ENCODE measurements at regions not wholly inside any gene's neighbourhood (a gene's known extent, or its start where the extent isn't known, plus 50 kb on each side); places are given as distances from the start of the nearest gene placed in this dataset.
"Not testable (repeated sequence)": the region's sequence is repeated elsewhere in the genome, so short reads cannot be mapped to it uniquely, and the experiment has no call there.

DNA sequence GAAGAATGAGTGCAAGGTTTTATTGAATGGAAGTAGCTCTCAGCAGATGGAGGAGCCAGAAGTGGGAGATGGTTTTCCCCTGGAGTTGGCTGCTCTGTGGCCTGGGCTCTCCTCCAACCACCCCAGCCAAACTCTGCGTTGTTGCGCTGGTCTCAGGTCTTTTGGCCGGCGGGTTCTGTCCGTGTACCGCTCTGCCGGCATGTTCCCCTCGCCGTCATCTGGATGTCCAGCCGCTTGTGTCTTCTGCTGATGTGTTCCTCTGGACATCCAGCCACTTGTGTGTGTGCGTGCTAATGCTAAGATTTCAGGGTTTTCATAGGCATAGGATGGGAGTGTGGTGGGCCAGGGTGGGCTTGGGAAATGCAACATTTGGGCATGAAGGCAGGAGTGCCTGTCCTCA lies 1311.3 kb upstream of the TMEFF2 start:
- no peak for DNase-seq

DNA sequence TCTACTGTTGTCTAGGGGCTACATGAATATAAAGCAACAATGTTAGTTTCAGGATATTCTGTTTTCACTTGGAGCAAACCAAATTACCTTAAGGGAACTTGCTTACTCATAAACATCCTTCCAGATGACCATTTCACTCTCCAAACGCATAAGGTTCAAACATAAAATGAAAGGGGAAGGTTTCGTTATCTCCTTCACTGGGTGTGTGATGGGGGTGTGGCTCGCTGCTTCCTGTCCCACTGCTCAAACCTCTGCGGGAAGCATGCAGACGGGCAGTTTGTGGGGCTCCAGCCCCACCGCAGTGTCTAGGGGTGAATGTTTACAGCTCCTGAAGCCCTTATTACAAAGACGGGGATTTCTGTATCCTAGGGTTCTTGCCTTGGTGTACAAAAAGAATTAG lies 1310.9 kb upstream of the TMEFF2 start:
- no peak for DNase-seq

- DNase-seq: no peak
Measured at GRCh38 chr2:193502363-193503035, 1307.8 kb upstream of the TMEFF2 start.

GRCh38 chr2:193496786-193497185 lies 1302.1 kb upstream of the TMEFF2 start:
- no peak for DNase-seq

DNA sequence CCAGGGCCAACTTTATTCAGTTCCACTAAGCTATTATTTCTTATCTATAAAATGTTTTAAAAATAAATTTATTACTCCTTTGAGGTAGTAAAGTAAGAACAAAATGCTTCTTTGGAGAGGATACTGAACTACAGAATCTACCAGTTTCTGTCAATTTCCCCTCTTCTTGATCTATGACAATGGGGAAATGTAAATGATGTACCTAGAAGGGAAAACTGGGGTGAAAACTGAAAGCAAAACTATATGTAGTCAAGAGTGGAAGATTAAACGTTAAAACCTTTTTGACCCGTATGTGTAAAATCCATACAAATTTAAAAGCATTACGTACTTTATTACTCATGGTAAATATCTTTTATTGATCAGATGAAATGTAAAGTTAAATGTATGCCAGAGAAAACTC lies 1287.8 kb upstream of the TMEFF2 start:
- DNase-seq: no peak

DNA sequence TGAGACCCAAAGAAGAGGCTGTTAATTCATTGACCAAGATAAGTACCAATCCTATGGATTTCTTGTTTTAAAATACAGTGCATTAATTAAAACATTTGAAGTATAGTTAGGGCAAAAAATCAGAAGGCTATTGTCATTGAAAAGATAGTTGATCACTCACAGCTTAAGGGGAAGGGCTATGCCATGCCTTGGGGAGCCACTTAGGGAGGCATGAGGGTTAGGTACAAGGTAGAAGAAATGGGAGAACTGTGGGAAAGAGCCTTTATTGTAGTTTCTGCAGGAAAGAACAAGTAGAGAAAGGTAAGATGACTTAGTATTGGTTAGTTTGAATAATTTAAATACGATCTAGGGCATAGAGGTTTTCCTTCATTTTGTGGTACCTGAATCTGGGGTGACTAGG lies 1285.5 kb upstream of the TMEFF2 start:
- no peak for DNase-seq

DNA sequence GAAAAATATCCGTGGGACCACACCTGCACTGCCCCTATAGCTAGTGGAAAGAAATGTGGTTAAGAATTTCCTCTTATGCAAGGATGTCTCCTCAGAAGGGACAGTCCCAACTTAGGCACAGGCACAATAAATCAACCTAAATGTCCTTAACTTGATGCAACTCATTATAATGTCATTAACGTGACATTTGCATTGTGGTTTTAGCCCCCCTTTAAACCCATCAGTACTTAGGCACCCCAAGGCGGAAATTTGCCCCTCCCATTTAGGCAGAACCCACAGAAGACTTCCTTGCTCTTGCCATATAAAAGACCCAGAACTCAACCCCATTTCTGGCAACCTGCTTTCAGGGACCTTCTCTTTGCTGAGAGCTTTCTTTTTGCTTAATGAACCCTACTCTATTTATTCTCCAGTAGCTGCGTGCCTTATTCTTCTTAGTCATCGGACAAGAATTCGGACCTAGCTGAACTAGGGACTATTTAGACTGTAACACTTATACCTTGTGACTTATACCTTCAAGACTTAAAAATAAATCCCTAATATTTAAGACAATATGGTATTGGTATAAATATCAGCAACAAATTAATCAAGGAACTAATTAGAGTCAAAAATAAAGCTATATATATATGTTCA lies 1281.6 kb upstream of the TMEFF2 start:
- no peak for DNase-seq

GRCh38 chr2:193475038-193475437 lies 1280.3 kb upstream of the TMEFF2 start:
- no peak for DNase-seq

GRCh38 chr2:193469251-193469650 lies 1274.5 kb upstream of the TMEFF2 start:
- no peak for DNase-seq

DNA sequence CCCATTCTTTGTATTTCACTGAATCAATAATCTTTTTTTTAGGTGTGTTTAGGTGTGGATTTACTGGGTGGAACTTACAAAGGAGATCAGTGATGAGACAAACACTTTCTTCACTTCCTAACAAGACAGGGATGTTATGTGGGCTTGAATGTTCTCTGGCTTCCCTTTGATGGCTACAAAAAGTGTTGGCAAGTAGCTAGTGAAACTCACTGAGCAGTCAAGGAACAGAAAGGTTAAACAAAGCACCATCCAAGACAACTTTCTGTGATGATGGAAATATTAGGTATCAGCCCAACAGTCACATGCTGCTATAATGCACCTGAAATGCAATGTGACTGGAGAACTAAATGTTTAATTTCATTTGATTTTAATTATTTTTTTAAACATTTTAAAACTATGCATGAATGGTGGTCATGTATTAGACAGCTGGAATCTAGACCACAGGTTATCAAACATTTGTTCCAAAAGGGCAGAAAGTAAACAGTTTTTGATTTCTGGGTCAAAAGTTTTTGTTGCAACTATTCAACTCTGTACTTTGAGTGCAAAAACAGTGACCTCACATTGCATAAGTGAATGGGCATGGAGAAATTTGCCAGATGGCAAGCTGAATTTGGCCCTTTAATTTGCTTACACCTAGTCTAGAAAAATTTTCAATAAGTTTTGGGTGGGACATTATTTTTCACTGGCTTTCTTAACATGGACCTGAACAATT lies 1272.7 kb upstream of the TMEFF2 start:
- DNase-seq: no peak

- no peak for DNase-seq
Measured at GRCh38 chr2:193463011-193463410, 1268.3 kb upstream of the TMEFF2 start.

DNA sequence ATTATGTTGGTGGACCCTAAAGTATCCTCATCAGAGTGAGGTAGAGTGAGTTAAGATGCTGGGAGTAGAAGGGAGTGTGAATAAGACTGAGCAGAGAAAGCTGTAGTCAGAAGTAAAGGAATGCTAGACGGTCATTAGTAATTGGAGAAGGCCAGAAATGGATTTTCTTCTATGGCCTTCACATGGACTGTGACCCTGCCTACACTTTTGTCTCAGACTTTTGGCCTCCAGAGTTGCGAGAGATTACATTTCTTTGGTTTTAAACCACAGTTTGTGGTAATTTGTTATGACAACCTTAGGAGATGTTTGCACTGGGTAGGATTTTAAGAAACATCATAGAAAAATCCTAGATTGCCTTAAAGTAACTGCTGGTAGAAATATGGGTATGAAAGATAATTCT lies 1267.7 kb upstream of the TMEFF2 start:
- DNase-seq: no peak

GRCh38 chr2:193461431-193461934 lies 1266.8 kb upstream of the TMEFF2 start:
- no peak for DNase-seq

GRCh38 chr2:193446967-193447366 lies 1252.2 kb upstream of the TMEFF2 start:
- DNase-seq: no peak

DNA sequence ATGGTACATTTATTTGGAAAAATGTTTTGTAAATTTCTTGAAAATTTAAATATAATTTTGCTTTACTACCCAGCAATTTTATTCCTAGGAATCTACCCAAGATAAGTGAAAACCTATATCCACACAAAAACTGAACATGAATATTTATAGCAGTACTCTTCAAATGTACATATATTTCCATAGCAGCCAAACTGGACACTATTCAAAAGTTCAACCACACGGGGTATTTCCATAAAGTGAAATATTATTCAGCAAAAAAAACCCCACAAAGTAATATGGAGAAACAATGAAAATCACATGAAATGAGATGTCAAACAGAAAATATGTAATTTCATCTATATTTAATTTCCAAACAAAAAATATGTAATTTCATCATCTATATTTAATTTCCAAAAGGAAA lies 1247.6 kb upstream of the TMEFF2 start:
- no peak for DNase-seq

GRCh38 chr2:193428336-193428818 lies 1233.6 kb upstream of the TMEFF2 start:
- no peak for DNase-seq

- DNase-seq: not testable (repeated sequence)
Measured at GRCh38 chr2:193412368-193412767, 1217.6 kb upstream of the TMEFF2 start.

DNA sequence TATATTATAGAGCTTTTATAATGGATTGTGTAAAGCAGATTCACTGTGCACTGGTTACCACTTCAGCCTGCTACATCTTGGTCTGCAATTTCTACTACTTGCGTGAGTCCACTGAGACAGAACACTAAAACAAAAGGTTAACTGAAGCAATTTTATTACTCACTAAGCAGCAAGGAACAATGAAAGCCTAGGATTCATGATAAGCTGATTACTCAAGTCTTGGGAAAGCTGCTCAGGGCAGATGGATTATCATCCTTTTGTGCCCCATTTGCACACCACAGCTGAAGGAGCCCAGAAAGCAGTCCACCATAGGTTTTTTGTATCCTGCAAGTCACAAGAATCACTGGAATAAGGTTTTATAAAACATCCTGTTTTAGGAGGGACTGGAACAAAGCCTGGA lies 1215.2 kb upstream of the TMEFF2 start:
- DNase-seq: no peak

GRCh38 chr2:193382583-193382982 lies 1187.8 kb upstream of the TMEFF2 start:
- DNase-seq: no peak

GRCh38 chr2:193377789-193378188 lies 1183.1 kb upstream of the TMEFF2 start:
- no peak for DNase-seq

DNA sequence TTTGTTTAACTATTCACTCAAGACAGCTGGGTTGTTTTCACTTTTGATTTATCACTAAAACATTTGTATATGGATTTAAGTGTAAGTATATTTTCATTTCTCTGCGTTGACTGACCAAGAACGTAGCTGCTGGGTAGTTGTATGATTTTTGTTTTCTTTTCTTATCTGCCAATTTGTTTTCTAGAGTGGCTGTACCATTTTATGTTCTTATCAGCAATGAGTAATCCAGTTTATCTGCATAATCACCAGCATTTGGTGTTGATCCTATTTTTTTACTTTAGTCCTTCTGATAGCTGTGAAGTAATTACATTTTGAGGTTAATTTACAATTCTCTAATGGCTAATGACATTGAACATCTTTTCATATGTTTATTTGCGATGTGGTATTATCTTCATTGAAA lies 1178.4 kb upstream of the TMEFF2 start:
- DNase-seq: no peak

DNA sequence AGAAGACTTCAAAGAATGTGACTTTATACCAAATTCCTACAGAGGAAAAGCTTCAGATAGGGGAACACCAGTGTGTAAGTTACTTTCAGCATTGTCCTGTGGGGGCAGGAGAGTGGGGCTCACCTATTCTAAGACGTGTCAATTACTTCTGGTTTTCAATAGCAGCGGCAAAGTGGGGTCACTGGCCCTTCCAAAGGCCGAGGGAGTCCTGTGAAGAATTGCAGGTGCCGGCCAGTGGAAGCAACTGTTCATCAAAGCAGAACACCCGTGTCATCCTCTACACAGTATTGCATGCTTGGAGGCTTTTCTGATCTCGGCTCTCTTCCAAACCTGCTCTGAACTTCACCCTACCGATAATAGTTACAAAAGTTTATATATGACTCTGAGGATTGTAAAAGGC lies 1176.5 kb upstream of the TMEFF2 start:
- DNase-seq: no peak

GRCh38 chr2:193368615-193369014 lies 1173.9 kb upstream of the TMEFF2 start:
- DNase-seq: no peak

DNA sequence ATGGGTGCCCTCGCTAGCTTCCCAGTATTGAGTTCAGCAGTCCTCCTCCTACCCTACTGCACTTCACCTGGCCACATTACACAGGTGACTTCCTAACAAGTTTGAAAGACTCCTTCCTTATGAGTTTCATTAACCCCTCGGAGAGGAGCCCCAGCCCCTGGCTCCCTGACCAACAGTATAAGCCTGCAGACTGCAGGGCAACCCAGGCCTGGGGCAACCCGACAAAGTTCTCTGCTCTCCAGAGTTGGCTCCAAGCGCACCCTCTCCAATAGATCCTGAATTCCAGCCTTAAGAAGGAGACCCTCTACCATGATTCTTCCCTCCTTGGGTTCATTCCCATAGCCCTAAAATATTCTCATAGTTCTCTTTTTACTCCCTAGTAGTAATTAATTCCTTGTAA lies 1162.8 kb upstream of the TMEFF2 start:
- no peak for DNase-seq
